HEK293 (cell line): ENCODE measurements at regions not wholly inside any gene's neighbourhood (a gene's known extent, or its start where the extent isn't known, plus 50 kb on each side); places are given as distances from the start of the nearest gene placed in this dataset.

Experiments
- BCL11A ChIP-seq: fragments of 450-650 bp; formaldehyde crosslinking; IDR thresholded peaks from 2 replicates; pipeline ENCODE4 v1.5.1; 2016; ENCODE audit warnings: low read depth, missing biosample characterization, missing genetic modification characterization
- BCL11B ChIP-seq: fragments of 450-650 bp; formaldehyde crosslinking; IDR thresholded peaks from 2 replicates; pipeline ENCODE4 v1.5.1; 2016; ENCODE audit warnings: low read depth, missing biosample characterization, missing genetic modification characterization
- EGR2 ChIP-seq: fragments of 450-650 bp; formaldehyde crosslinking; IDR thresholded peaks from 2 replicates; pipeline ENCODE4 v1.5.1; 2016; ENCODE audit warnings: low read depth, missing biosample characterization, missing genetic modification characterization
- GLIS1 ChIP-seq: fragments of 450-650 bp; formaldehyde crosslinking; IDR thresholded peaks from 2 replicates; pipeline ENCODE4 v1.5.1; 2016; ENCODE audit warnings: missing biosample characterization, missing genetic modification characterization
- HIC1 ChIP-seq: fragments of 450-650 bp; formaldehyde crosslinking; IDR thresholded peaks from 2 replicates; pipeline ENCODE4 v1.5.1; 2016; ENCODE audit warnings: missing biosample characterization, missing genetic modification characterization
- KLF17 ChIP-seq: fragments of 450-650 bp; formaldehyde crosslinking; IDR thresholded peaks from 2 replicates; pipeline ENCODE4 v1.5.1; 2016; ENCODE audit warnings: missing biosample characterization, missing genetic modification characterization
- OVOL3 ChIP-seq: fragments of 450-650 bp; formaldehyde crosslinking; IDR thresholded peaks from 2 replicates; pipeline ENCODE4 v1.5.1; 2016; ENCODE audit warnings: missing biosample characterization, missing genetic modification characterization
- PRDM4 ChIP-seq: fragments of 450-650 bp; formaldehyde crosslinking; IDR thresholded peaks from 2 replicates; pipeline ENCODE4 v1.5.1; 2017; ENCODE audit warnings: missing biosample characterization, missing genetic modification characterization
- WT1 ChIP-seq: fragments of 450-650 bp; formaldehyde crosslinking; IDR thresholded peaks from 2 replicates; pipeline ENCODE4 v1.5.1; 2016; ENCODE audit warnings: missing biosample characterization, missing genetic modification characterization
- ZNF146 ChIP-seq: fragments of 450-650 bp; formaldehyde crosslinking; IDR thresholded peaks from 2 replicates; pipeline ENCODE4 v1.5.1; 2016; ENCODE audit warnings: missing biosample characterization, missing genetic modification characterization
- ZNF157 ChIP-seq: fragments of 450-650 bp; formaldehyde crosslinking; IDR thresholded peaks from 2 replicates; pipeline ENCODE4 v1.5.1; 2016; ENCODE audit warnings: missing biosample characterization, missing genetic modification characterization
- ZNF24 ChIP-seq: fragments of 450-650 bp; formaldehyde crosslinking; IDR thresholded peaks from 2 replicates; pipeline ENCODE4 v1.5.1; 2016; ENCODE audit warnings: missing biosample characterization, missing genetic modification characterization
- ZNF280C ChIP-seq: fragments of 450-650 bp; formaldehyde crosslinking; IDR thresholded peaks from 2 replicates; pipeline ENCODE4 v1.5.1; 2016; ENCODE audit warnings: missing biosample characterization, missing genetic modification characterization
- ZNF398 ChIP-seq: fragments of 450-650 bp; formaldehyde crosslinking; IDR thresholded peaks from 2 replicates; pipeline ENCODE4 v1.5.1; 2017; ENCODE audit warnings: missing biosample characterization, missing genetic modification characterization
- ZNF404 ChIP-seq: fragments of 450-650 bp; formaldehyde crosslinking; IDR thresholded peaks from 2 replicates; pipeline ENCODE4 v1.5.1; 2017; ENCODE audit warnings: missing biosample characterization, missing genetic modification characterization
- ZNF473 ChIP-seq: fragments of 450-650 bp; formaldehyde crosslinking; IDR thresholded peaks from 2 replicates; pipeline ENCODE4 v1.5.1; 2017; ENCODE audit warnings: missing biosample characterization, missing genetic modification characterization
- ZNF555 ChIP-seq: fragments of 450-650 bp; formaldehyde crosslinking; conservative IDR thresholded peaks from 2 replicates; pipeline ENCODE4 v1.5.1; 2017; ENCODE audit warnings: missing biosample characterization, mild to moderate bottlenecking, missing genetic modification characterization, inconsistent platforms
- ZNF558 ChIP-seq: fragments of 450-650 bp; formaldehyde crosslinking; IDR thresholded peaks from 2 replicates; pipeline ENCODE4 v1.5.1; 2016; ENCODE audit warnings: missing biosample characterization, missing genetic modification characterization
- ZNF560 ChIP-seq: fragments of 450-650 bp; formaldehyde crosslinking; IDR thresholded peaks from 2 replicates; pipeline ENCODE4 v1.5.1; 2017; ENCODE audit warnings: missing biosample characterization, missing genetic modification characterization, borderline replicate concordance
- ZNF580 ChIP-seq: fragments of 450-650 bp; formaldehyde crosslinking; IDR thresholded peaks from 2 replicates; pipeline ENCODE4 v1.5.1; 2016; ENCODE audit warnings: missing biosample characterization, missing genetic modification characterization
- ZNF585B ChIP-seq: fragments of 450-650 bp; formaldehyde crosslinking; IDR thresholded peaks from 2 replicates; pipeline ENCODE4 v1.5.1; 2016; ENCODE audit warnings: missing biosample characterization, missing genetic modification characterization
- ZNF610 ChIP-seq: fragments of 450-650 bp; formaldehyde crosslinking; IDR thresholded peaks from 2 replicates; pipeline ENCODE4 v1.5.1; 2016; ENCODE audit warnings: missing biosample characterization, missing genetic modification characterization, borderline replicate concordance
- ZNF629 ChIP-seq: fragments of 450-650 bp; formaldehyde crosslinking; IDR thresholded peaks from 2 replicates; pipeline ENCODE4 v1.5.1; 2017; ENCODE audit warnings: missing biosample characterization, missing genetic modification characterization
- ZNF654 ChIP-seq: fragments of 450-650 bp; formaldehyde crosslinking; IDR thresholded peaks from 2 replicates; pipeline ENCODE4 v1.5.1; 2016; ENCODE audit warnings: low read depth, missing biosample characterization, missing genetic modification characterization
- ZNF660 ChIP-seq: fragments of 450-650 bp; IDR thresholded peaks from 2 replicates; pipeline ENCODE4 v1.5.1; 2018; ENCODE audit warnings: missing biosample characterization, mild to moderate bottlenecking, missing genetic modification characterization
- ZNF707 ChIP-seq: fragments of 450-650 bp; formaldehyde crosslinking; IDR thresholded peaks from 2 replicates; pipeline ENCODE4 v1.5.1; 2016; ENCODE audit warnings: missing biosample characterization, missing genetic modification characterization
- ZNF843 ChIP-seq: fragments of 450-650 bp; formaldehyde crosslinking; IDR thresholded peaks from 2 replicates; pipeline ENCODE4 v1.5.1; 2016; ENCODE audit warnings: missing biosample characterization, missing genetic modification characterization
- ZSCAN18 ChIP-seq: fragments of 450-650 bp; formaldehyde crosslinking; IDR thresholded peaks from 2 replicates; pipeline ENCODE4 v1.5.1; 2016; ENCODE audit warnings: missing biosample characterization, missing genetic modification characterization

GRCh38 chr1:225710804-225711203 lies 57.9 kb upstream of the ENAH start (continued):
- TF ChIP-seq PRDM4 (tag by site-specific recombination) (no peak), ZNF555 (tag by site-specific recombination) (no peak), BCL11A (tag by site-specific recombination) (no peak), WT1 (tag by site-specific recombination) (no peak), ZSCAN18 (tag by site-specific recombination) (no peak), ZNF660 (0 out of 2 replicates have a peak, but pooled peaks have one; percentile 31), ZNF558 (tag by site-specific recombination) (no peak), OVOL3 (tag by site-specific recombination) (no peak), ZNF585B (tag by site-specific recombination) (no peak), ZNF24 (tag by site-specific recombination) (no peak), GLIS1 (tag by site-specific recombination) (peak; percentile 47), ZNF280C (tag by site-specific recombination) (no peak), ZNF157 (tag by site-specific recombination) (no peak), ZNF629 (tag by site-specific recombination) (peak; percentile 34; the same call in 1 of the 2 replicates), ZNF654 (no peak), ZNF580 (tag by site-specific recombination) (no peak), ZNF843 (tag by site-specific recombination) (0 out of 2 replicates have a peak, but pooled peaks have one; percentile 22), BCL11B (tag by site-specific recombination) (no peak), ZNF404 (tag by site-specific recombination) (no peak), ZNF560 (tag by site-specific recombination) (no peak), HIC1 (tag by site-specific recombination) (peak; percentile 43; the same call in 1 of the 2 replicates), ZNF473 (tag by site-specific recombination) (no peak), ZNF398 (peak; percentile 35; the same call in 1 of the 2 replicates), ZNF146 (tag by site-specific recombination) (no peak), ZNF610 (tag by site-specific recombination) (no peak), ZNF707 (tag by site-specific recombination) (no peak), KLF17 (tag by site-specific recombination) (peak; percentile 83), EGR2 (tag by site-specific recombination) (0 out of 2 replicates have a peak, but pooled peaks have one; percentile 21)
